ENCODE measurements at regions not wholly inside any gene's neighbourhood (a gene's known extent, or its start where the extent isn't known, plus 50 kb on each side); places are given as distances from the start of the nearest gene placed in this dataset.

GRCh38 chr2:212871597-212871996 is 279.8 kb downstream of the IKZF2 start:
- no peak for TF ChIP-seq CTCF (conservative IDR thresholded peaks at IDR 0.05)
- no peak overlapping the region for H3K27ac Mint-ChIP-seq
- Histone ChIP-seq H3K9me3 (ENCODE audit: control insufficient read depth, low read depth, low read length) (no peaks in the 10 kb centered on the region), H3K27me3 (ENCODE audit: insufficient read depth, low read length) (no peaks in the 10 kb centered on the region), H4K5ac (ENCODE audit: insufficient read length, low read depth, low read length) (no peak overlapping the region), H3K79me2 (ENCODE audit: insufficient read depth, low read length) (no peaks in the 10 kb centered on the region), H3K4me1 (ENCODE audit: insufficient read depth, low read length) (no peaks in the 10 kb centered on the region), H3K56ac (ENCODE audit: insufficient read length, low read depth, low read length) (no peak overlapping the region), H4K20me1 (ENCODE audit: control insufficient read depth, insufficient read depth, insufficient read length) (no peaks in the 10 kb centered on the region), H2BK15ac (ENCODE audit: low read depth, low read length) (no peak overlapping the region), H2BK120ac (ENCODE audit: low read depth, low read length, poor library complexity, severe bottlenecking) (no peak overlapping the region), H4K8ac (replicated peaks; ENCODE audit: insufficient read length, low read depth, low read length) (no peak overlapping the region), H3T11ph (ENCODE audit: low read length) (no peak overlapping the region), H4K91ac (ENCODE audit: insufficient read length, low read depth, low read length) (no peak overlapping the region), H3K27ac (ENCODE audit: insufficient read length, low read depth, low read length) (no peak overlapping the region), H3K4me2 (ENCODE audit: insufficient read depth, insufficient read length, low read length) (no peak overlapping the region), H2AFZ (ENCODE audit: low read length) (no peak overlapping the region), H2BK12ac (ENCODE audit: insufficient read length, low read depth, low read length) (no peak overlapping the region), H3K79me1 (ENCODE audit: insufficient read depth, low read depth, low read length, poor library complexity, severe bottlenecking) (no peaks in the 10 kb centered on the region), H3K23ac (ENCODE audit: insufficient read length, low read depth, low read length) (no peak overlapping the region), H3K4ac (ENCODE audit: low read depth, low read length) (no peak overlapping the region), H3K23me2 (ENCODE audit: insufficient read length, low read depth, low read length, poor library complexity, severe bottlenecking) (no peaks in the 10 kb centered on the region), H3K9ac (ENCODE audit: extremely low read depth, insufficient read length, low read length) (no peak overlapping the region), H2BK5ac (ENCODE audit: insufficient read length, low read length) (no peak overlapping the region), H3K14ac (ENCODE audit: insufficient read depth, low read length) (no peak overlapping the region), H2BK20ac (ENCODE audit: low read depth, low read length, poor library complexity, severe bottlenecking) (no peak overlapping the region), H2AK5ac (ENCODE audit: insufficient read length, low read length) (no peak overlapping the region), H3K18ac (ENCODE audit: insufficient read length, low read depth, low read length) (no peak overlapping the region)
- no peaks in the 10 kb centered on the region for H3K27me3 Mint-ChIP-seq (ENCODE audit: low read depth)
- H3K4me3 Mint-ChIP-seq = no peak overlapping the region
- peaks cover 0 to 12% (median 0%) of the 10 kb centered on the region in 3 experiments; a peak in 2 of 7 replicates for H3K36me3 Mint-ChIP-seq (ENCODE audit: insufficient read depth in 1 of 3, low read depth in 3 of 3)
- peaks cover 19 to 23% of the 10 kb centered on the region in 2 experiments for H3K9me3 Mint-ChIP-seq
- DNase-seq = no peak
- H3K4me1 Mint-ChIP-seq = no peaks in the 10 kb centered on the region
